HG02571 (cell line): ENCODE measurements at regions not wholly inside any gene's neighbourhood (a gene's known extent, or its start where the extent isn't known, plus 50 kb on each side); places are given as distances from the start of the nearest gene placed in this dataset.
"Not testable (repeated sequence)": the region's sequence is repeated elsewhere in the genome, so short reads cannot be mapped to it uniquely, and the experiment has no call there.

Experiments used
- ATAC-seq: cut with Tn5 transposase; IDR thresholded peaks from one replicate; pipeline ENCODE4 v1.9.1; 2021; ENCODE audit warnings: mild to moderate bottlenecking, moderate library complexity; ENCODE audit not compliant: unreplicated experiment

GRCh38 chr4:71204056-71204455 is 134.8 kb upstream of the SLC4A4 start:
- no peak for ATAC-seq

GRCh38 chr4:71206763-71207162 is 132.1 kb upstream of the SLC4A4 start:
- ATAC-seq = no peak

- ATAC-seq = no peak
Observed at GRCh38 chr4:71209161-71209560, 129.7 kb upstream of the SLC4A4 start.

GRCh38 chr4:71210823-71211222 is 128.0 kb upstream of the SLC4A4 start:
- no peak for ATAC-seq

GRCh38 chr4:71211748-71212147 is 127.1 kb upstream of the SLC4A4 start:
- no peak for ATAC-seq

- no peak for ATAC-seq
Observed at GRCh38 chr4:71212216-71212615, 126.6 kb upstream of the SLC4A4 start.

DNA sequence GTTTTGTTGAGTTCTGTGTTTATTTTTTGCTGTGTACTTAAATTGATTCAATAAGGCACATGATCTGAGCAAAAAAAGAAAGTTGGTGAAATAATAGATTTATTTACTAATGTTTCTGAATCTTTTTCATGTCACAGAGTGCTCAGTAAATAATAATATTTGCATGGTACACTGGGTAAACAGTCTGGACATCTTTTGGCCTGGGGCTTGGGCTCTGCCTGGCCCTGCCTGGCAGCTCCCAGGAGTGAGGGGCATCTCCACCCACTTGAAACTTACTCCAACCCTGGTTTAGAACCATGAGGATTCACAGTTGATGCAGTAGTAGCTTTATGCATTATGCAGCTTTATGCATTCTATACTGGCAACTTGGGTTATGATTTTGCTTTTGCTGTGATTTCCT is 124.2 kb upstream of the SLC4A4 start:
- no peak for ATAC-seq

DNA sequence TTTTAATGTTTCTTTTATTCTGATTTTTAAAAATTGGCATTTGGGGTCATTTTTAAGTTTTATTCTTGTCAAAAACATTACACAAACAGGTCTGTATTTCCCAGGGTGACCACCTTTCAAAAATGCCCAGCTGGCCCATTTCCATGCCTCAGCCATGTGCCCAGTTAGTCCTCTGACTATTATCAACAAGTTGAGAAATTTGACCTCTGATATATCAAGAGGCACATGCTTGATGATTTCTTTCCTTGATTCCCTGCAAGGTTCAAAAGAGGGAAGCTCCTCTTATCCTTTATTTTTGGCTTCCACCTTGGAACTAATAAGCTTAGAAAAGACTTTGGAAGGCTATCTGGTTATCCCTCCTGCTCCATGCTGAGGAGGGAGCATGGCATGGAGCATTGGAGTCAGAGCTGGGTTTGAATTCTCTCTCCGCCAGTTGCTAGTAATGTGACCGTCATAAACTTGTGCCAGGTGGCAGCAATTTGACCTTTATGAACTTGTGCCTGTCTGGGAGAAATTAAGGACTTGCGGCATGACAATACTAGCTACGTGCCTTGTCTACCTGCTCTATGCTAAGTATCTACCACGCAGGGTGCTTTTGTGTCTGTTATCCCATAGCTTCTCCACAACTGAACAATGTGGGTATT is 122.4 kb upstream of the SLC4A4 start:
- no peak for ATAC-seq

DNA sequence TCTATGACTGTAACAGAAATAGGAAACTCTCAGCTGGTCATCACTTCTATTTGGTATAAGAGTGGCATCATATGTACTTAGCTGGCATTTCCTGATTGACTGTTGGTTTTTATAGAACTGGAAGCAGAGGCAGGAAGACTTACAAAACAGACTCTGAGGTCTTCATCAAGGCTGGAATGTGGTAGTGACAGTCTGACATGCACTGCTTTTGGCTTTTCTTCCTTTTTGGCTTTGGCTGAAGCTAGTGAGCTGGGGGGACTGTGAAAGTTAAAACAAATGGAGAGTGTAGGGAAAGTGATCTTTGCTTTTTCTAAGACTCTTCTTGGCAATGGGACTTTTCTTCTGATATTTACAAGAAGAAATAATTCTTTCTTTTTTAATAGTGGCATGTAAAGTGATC is 121.1 kb upstream of the SLC4A4 start:
- ATAC-seq = no peak

DNA sequence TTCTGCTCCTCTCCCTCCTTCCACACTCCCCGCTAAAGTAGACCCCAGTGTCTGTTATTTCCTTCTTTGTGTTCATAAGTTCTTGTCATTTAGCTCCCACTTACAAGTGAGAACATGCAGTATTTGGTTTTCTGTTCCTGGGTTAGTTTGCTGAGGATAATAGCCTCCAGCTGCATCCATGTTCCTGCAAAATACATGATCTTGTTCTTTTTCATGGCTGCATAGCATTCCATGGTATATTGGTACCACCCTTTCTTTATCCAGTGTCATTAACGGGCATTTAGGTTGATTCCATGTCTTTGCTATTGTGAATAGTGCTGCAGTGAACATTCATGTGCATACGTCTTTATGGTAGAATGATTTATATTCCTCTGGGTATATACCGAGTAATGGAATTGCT is 118.0 kb upstream of the SLC4A4 start:
- not testable (repeated sequence) for ATAC-seq

- no peak for ATAC-seq
Observed at GRCh38 chr4:71221510-71222466, 117.0 kb upstream of the SLC4A4 start.

DNA sequence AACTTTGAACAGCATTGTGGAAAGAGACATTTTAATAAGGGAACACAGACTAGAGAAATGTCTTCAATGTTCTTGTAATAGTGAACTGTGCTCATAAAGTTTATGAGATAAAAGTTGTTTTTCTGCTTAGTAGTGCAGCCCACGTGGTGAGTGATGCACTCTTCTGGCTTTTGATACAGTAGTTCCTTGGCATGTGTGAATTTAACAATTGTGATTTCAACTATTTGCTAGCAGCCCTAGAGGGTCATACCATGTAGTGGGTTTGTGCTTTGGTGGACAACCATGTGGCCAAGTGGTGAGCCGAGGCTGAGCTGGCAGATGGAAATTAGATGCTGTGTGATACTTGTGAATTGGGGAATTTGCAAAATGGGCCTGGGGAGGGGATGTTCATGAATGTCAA is 116.2 kb upstream of the SLC4A4 start:
- ATAC-seq = no peak

GRCh38 chr4:71229477-71230270 is 109.1 kb upstream of the SLC4A4 start:
- ATAC-seq = no peak

DNA sequence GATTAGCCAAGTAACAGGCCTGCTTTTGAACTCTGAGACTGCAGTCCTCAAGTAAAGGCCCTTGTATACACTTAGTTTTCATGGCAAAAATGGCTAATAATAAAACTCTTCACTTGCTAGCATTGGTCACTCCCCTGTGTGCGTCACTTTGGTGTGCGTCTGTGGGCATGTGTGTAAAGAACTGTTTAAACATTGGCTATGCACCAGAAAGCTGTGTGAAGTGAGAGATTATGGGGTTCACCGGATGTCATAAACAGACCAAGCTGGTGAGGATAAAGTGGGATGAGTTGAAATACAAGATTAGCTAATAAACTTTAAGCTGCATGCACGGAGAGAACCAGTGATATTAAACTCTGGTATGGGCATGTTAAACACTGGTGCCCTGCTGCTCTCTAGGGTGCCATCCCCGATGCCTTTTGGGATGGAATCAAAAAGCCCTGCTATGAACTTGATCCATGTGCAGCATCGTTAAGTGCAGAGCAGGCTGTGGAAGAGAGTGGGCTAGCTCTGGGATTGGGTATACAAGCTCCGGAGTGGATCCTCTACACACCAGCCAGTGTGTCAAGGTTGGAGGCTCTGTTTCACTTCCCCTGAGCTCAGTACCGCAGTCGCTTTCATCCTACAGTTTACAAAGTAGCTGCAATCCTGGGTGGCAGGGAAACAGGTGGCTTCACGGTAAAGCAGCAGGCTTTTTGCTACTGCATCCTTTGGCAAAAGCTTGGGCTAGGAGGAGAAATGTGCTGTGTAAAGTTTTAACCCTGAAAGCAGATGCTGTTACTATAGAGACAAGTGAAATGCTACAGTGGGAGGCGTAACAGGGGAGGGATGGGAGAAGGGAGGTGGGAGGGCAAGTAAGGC is 108.3 kb upstream of the SLC4A4 start:
- ATAC-seq = no peak

GRCh38 chr4:71231129-71232055 is 107.4 kb upstream of the SLC4A4 start:
- ATAC-seq = no peak

DNA sequence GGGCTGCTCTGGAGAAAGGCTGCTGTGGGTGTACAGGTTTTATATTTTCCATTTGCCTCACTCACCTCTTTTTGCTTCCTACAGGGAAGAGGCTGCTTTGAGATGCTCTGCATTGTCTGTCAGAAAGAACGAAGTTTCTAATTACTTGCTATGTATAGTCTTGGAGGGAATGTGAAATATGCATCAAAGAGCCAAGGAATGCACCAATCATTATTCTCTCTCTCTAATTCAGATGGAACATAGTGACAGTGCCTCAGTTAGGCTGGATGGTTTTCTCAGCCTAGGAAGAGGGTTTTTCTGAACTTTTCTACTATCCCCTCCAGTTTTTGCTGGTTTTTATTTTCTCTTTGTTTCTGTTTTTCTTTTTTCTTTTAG is 106.8 kb upstream of the SLC4A4 start:
- no peak for ATAC-seq

DNA sequence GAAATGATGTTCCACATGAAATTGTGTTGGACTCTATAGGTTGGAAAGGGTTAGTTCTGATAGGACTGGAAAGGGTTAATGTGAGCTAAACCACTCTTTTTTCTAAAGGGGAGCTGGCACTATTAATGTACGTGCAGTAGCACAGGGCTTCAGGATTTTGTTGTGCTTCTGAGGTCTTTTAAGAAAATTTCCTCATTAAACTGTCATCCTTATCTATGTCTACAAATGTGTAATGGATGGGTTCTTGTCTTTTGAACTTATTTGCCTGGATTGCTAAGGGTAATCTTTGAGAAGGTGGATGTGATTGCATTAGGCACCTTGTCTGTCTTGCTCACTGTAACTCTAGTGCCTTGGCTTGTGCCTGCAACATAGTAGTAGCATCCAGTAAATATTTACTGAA is 106.0 kb upstream of the SLC4A4 start:
- no peak for ATAC-seq

- ATAC-seq = no peak
Observed at GRCh38 chr4:71235311-71236201, 103.3 kb upstream of the SLC4A4 start.

GRCh38 chr4:71236226-71236625 is 102.6 kb upstream of the SLC4A4 start:
- no peak for ATAC-seq
